HL-60 (cell line): ENCODE measurements at regions not wholly inside any gene's neighbourhood (a gene's known extent, or its start where the extent isn't known, plus 50 kb on each side); places are given as distances from the start of the nearest gene placed in this dataset.

Experiments
- DNase-seq, 2 experiments: peaks; one replicate each; pipeline ENCODE4 v3.0.0-alpha.2; 2010 to 2020; ENCODE audit warnings: low read depth in 1 of 2, low spot score in 1 of 2
- H3K27ac ChIP-seq: fragments of 250-450 bp; sonication (Bioruptor Pico); replicated peaks from 2 replicates; pipeline ENCODE4 v1.5.1; 2020; ENCODE audit warnings: mild to moderate bottlenecking, moderate library complexity
- H3K27me3 ChIP-seq: fragments of 250-450 bp; sonication (Bioruptor Pico); 2 replicates; pipeline ENCODE4 v1.5.1; 2021; ENCODE audit warnings: mild to moderate bottlenecking, moderate library complexity; ENCODE audit not compliant: insufficient read depth, poor library complexity, severe bottlenecking
- H3K4me3 ChIP-seq: replicated peaks from 2 replicates; pipeline ENCODE4 v1.5.1; 2011; ENCODE audit warnings: mild to moderate bottlenecking, control low read depth, low read length; ENCODE audit not compliant: insufficient read depth
- CTCF ChIP-seq: IDR thresholded peaks from one replicate; pipeline ENCODE4 v1.5.1; 2011; ENCODE audit warnings: low read length, control low read depth, inconsistent platforms; ENCODE audit not compliant: insufficient read depth
- GABPA ChIP-seq: IDR thresholded peaks from 2 replicates; pipeline ENCODE4 v1.6.1; 2012; ENCODE audit warnings: low read depth
- POLR2AphosphoS5 ChIP-seq: IDR thresholded peaks from 2 replicates; pipeline ENCODE4 v1.6.1; 2012; ENCODE audit warnings: low read depth
- REST ChIP-seq: IDR thresholded peaks from 2 replicates; pipeline ENCODE4 v1.6.1; 2012; ENCODE audit warnings: low read depth; ENCODE audit not compliant: insufficient replicate concordance
- SPI1 ChIP-seq: IDR thresholded peaks from 2 replicates; pipeline ENCODE4 v1.6.1; 2012; ENCODE audit warnings: low read depth, mild to moderate bottlenecking, borderline replicate concordance

- Histone ChIP-seq H3K4me3 (no peak overlapping the region), H3K27ac (no peak overlapping the region), H3K27me3 (no peaks in the 10 kb centered on the region)
- no peak for DNase-seq
- no peak for TF ChIP-seq CTCF
- no peak for TF ChIP-seq REST
- TF ChIP-seq GABPA = no peak
- TF ChIP-seq POLR2AphosphoS5 = no peak
- no peak for TF ChIP-seq SPI1
Measured at GRCh38 chr6:4274382-4275082, 139.2 kb upstream of the ECI2 start.

GRCh38 chr6:4272996-4273395 lies 137.6 kb upstream of the ECI2 start:
- TF ChIP-seq CTCF (no peak), POLR2AphosphoS5 (no peak), GABPA (no peak), REST (no peak), SPI1 (no peak)
- Histone ChIP-seq H3K4me3 (no peak overlapping the region), H3K27me3 (no peaks in the 10 kb centered on the region), H3K27ac (no peak overlapping the region)
- no peak for DNase-seq

GRCh38 chr6:4271761-4272470 lies 136.5 kb upstream of the ECI2 start:
- TF ChIP-seq GABPA = no peak
- no peak for TF ChIP-seq CTCF
- no peak for TF ChIP-seq SPI1
- TF ChIP-seq REST = no peak
- TF ChIP-seq POLR2AphosphoS5 = no peak
- H3K27ac ChIP-seq = no peak overlapping the region
- DNase-seq = no peak
- no peak overlapping the region for H3K4me3 ChIP-seq
- H3K27me3 ChIP-seq = no peaks in the 10 kb centered on the region
